ENCODE measurements at regions not wholly inside any gene's neighbourhood (a gene's known extent, or its start where the extent isn't known, plus 50 kb on each side); places are given as distances from the start of the nearest gene placed in this dataset.

- Histone ChIP-seq H2AFZ (ENCODE audit: control insufficient read depth, low read length) (no peak overlapping the region), H3K27me3 (ENCODE audit: control insufficient read depth, extremely low read depth, insufficient read depth, low read length) (no peaks in the 10 kb centered on the region), H3K9ac (ENCODE audit: control insufficient read depth, extremely low read depth, insufficient read depth, low read length) (no peak overlapping the region), H3K36me3 (ENCODE audit: control insufficient read depth in 2 of 2, extremely low read depth in 1 of 2, insufficient read depth in 2 of 2, low read length in 2 of 2) (no peaks in the 10 kb centered on the region), H3K9me1 (ENCODE audit: control insufficient read depth, extremely low read depth, insufficient read depth, low read length) (no peaks in the 10 kb centered on the region), H3K4me2 (ENCODE audit: control insufficient read depth, extremely low read depth, insufficient read depth, low read depth, low read length) (no peak overlapping the region), H4K20me1 (ENCODE audit: control insufficient read depth, extremely low read depth, insufficient read depth, low read length) (no peaks in the 10 kb centered on the region), H3K4me3 (ENCODE audit: control insufficient read depth in 2 of 3, extremely low read depth in 1 of 3, insufficient read depth in 2 of 3, low read depth in 1 of 3, low read length in 3 of 3) (no peak overlapping the region), H3K4me1 (ENCODE audit: control insufficient read depth, extremely low read depth, insufficient read depth, low read length) (no peaks in the 10 kb centered on the region), H3K9me3 (ENCODE audit: control insufficient read depth, low read depth, low read length) (no peaks in the 10 kb centered on the region), H3K27ac (ENCODE audit: control insufficient read depth, insufficient read depth, low read length) (no peak overlapping the region), H3K79me2 (ENCODE audit: control insufficient read depth, insufficient read depth, low read length) (no peaks in the 10 kb centered on the region)
- DNase-seq (ENCODE audit: low read depth, low spot score) (no peak), FAIRE-seq (no peak)
- dilution Hi-C loops (cut with MboI; ENCODE audit: extremely low pct_ligation_motif_present, low sequenced_read_pairs), result no loop called here
- no peak for TF ChIP-seq EZH2 (IDR thresholded peaks at IDR 0.05; ENCODE audit: low read length)
- TF ChIP-seq, protein P1, sequence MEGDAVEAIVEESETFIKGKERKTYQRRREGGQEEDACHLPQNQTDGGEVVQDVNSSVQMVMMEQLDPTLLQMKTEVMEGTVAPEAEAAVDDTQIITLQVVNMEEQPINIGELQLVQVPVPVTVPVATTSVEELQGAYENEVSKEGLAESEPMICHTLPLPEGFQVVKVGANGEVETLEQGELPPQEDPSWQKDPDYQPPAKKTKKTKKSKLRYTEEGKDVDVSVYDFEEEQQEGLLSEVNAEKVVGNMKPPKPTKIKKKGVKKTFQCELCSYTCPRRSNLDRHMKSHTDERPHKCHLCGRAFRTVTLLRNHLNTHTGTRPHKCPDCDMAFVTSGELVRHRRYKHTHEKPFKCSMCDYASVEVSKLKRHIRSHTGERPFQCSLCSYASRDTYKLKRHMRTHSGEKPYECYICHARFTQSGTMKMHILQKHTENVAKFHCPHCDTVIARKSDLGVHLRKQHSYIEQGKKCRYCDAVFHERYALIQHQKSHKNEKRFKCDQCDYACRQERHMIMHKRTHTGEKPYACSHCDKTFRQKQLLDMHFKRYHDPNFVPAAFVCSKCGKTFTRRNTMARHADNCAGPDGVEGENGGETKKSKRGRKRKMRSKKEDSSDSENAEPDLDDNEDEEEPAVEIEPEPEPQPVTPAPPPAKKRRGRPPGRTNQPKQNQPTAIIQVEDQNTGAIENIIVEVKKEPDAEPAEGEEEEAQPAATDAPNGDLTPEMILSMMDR (optimal IDR thresholded peaks at IDR 0.05 in 1 of 3, IDR thresholded peaks at IDR 0.05 in 1 of 3, conservative IDR thresholded peaks at IDR 0.05 in 1 of 3; ENCODE audit: extremely low read depth in 1 of 3, insufficient read depth in 2 of 3, low read length in 3 of 3), result no peak
These were observed 612.0 kb upstream of the CDH8 start for GRCh38 chr16:62648256-62648655.

DNA sequence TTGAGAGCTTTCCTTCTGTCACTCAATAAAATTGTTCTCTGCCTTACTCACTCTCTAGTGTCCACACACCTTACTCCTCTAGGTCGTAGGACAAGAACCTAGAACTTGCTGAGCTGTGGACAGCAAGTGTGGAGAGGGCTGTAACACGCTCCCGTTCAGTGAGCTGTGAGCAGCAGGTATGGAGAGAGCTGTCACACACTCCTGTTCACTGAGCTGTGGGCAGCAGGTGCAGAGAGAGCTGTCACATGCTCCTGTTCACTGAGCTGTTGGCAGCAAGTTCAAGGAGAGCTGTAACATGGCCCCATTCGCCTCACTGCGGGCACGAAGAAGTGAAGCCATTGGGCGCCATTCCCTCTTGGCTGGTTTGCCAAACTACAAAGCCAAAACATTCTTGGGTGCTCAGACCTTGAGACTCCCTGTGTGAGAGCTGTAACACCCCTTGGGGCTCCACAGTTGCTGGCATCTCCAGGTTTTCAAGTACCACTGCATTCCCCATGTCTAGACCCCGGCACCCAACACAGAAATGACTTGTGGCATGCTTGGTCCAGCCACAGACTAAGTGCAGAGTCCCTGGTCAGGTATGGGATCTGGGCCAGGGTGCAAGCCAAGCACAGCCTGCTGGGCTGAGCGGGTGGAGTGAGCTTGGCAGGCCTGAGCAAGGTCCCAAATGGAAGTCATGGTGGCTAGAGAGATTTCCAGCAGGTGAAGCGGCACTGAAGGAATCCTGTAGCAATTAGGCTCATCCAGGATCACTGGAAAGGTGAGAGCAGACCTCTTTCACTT lies 608.0 kb upstream of the CDH8 start:
- H3K36me3 ChIP-seq (ENCODE audit: control insufficient read depth in 2 of 2, extremely low read depth in 1 of 2, insufficient read depth in 2 of 2, low read length in 2 of 2), result no peaks in the 10 kb centered on the region
- TF ChIP-seq, protein P1 (optimal IDR thresholded peaks at IDR 0.05 in 1 of 3, IDR thresholded peaks at IDR 0.05 in 1 of 3, conservative IDR thresholded peaks at IDR 0.05 in 1 of 3; ENCODE audit: extremely low read depth in 1 of 3, insufficient read depth in 2 of 3, low read length in 3 of 3), result no peak
- no peak for TF ChIP-seq EZH2 (IDR thresholded peaks at IDR 0.05; ENCODE audit: low read length)
- H3K4me3 ChIP-seq (ENCODE audit: control insufficient read depth in 2 of 3, extremely low read depth in 1 of 3, insufficient read depth in 2 of 3, low read depth in 1 of 3, low read length in 3 of 3), result no peak overlapping the region
- no peaks in the 10 kb centered on the region for H4K20me1 ChIP-seq (ENCODE audit: control insufficient read depth, extremely low read depth, insufficient read depth, low read length)
- H3K4me1 ChIP-seq (ENCODE audit: control insufficient read depth, extremely low read depth, insufficient read depth, low read length), result no peaks in the 10 kb centered on the region
- no peak overlapping the region for H2AFZ ChIP-seq (ENCODE audit: control insufficient read depth, low read length)
- H3K27ac ChIP-seq (ENCODE audit: control insufficient read depth, insufficient read depth, low read length), result no peak overlapping the region
- no peaks in the 10 kb centered on the region for H3K9me3 ChIP-seq (ENCODE audit: control insufficient read depth, low read depth, low read length)
- no peaks in the 10 kb centered on the region for H3K27me3 ChIP-seq (ENCODE audit: control insufficient read depth, extremely low read depth, insufficient read depth, low read length)
- H3K79me2 ChIP-seq (ENCODE audit: control insufficient read depth, insufficient read depth, low read length), result no peaks in the 10 kb centered on the region
- FAIRE-seq, result no peak
- no peak overlapping the region for H3K4me2 ChIP-seq (ENCODE audit: control insufficient read depth, extremely low read depth, insufficient read depth, low read depth, low read length)
- dilution Hi-C loops (cut with MboI; ENCODE audit: extremely low pct_ligation_motif_present, low sequenced_read_pairs), result no loop called here
- H3K9me1 ChIP-seq (ENCODE audit: control insufficient read depth, extremely low read depth, insufficient read depth, low read length), result no peaks in the 10 kb centered on the region
- no peak overlapping the region for H3K9ac ChIP-seq (ENCODE audit: control insufficient read depth, extremely low read depth, insufficient read depth, low read length)
- DNase-seq (ENCODE audit: low read depth, low spot score), result no peak

Data from keratinocyte (primary cell).